ENCODE measurements at regions not wholly inside any gene's neighbourhood (a gene's known extent, or its start where the extent isn't known, plus 50 kb on each side); places are given as distances from the start of the nearest gene placed in this dataset.

DNA sequence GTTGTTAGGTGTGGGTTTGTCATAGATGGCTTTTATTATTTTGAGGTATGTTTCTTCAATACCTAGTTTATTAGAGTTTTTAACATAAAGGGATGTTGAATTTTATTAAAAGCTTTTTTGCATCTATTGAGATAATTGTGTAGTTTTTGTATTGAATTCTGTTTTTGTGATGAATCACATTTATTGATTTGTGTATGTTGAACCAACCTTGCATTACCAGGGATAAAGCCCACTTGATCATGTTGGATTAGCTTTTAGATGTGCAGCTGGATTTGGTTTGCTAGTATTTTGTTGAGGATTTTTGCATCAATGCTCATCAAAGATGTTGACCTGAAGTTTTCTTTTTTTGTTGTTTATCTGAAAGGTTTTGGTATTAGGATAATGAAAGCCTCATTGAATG, 328.2 kb downstream of the ADCYAP1 start:
- DNase-seq (ENCODE audit: low read depth) = no peak
- TF ChIP-seq, protein P1, sequence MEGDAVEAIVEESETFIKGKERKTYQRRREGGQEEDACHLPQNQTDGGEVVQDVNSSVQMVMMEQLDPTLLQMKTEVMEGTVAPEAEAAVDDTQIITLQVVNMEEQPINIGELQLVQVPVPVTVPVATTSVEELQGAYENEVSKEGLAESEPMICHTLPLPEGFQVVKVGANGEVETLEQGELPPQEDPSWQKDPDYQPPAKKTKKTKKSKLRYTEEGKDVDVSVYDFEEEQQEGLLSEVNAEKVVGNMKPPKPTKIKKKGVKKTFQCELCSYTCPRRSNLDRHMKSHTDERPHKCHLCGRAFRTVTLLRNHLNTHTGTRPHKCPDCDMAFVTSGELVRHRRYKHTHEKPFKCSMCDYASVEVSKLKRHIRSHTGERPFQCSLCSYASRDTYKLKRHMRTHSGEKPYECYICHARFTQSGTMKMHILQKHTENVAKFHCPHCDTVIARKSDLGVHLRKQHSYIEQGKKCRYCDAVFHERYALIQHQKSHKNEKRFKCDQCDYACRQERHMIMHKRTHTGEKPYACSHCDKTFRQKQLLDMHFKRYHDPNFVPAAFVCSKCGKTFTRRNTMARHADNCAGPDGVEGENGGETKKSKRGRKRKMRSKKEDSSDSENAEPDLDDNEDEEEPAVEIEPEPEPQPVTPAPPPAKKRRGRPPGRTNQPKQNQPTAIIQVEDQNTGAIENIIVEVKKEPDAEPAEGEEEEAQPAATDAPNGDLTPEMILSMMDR (IDR thresholded peaks at IDR 0.05; ENCODE audit: control insufficient read depth, insufficient read depth, low read depth, low read length, missing control alignments) = no peak
- no peak overlapping the region for H3K4me3 ChIP-seq (ENCODE audit: control insufficient read depth, low read depth, low read length)

DNA sequence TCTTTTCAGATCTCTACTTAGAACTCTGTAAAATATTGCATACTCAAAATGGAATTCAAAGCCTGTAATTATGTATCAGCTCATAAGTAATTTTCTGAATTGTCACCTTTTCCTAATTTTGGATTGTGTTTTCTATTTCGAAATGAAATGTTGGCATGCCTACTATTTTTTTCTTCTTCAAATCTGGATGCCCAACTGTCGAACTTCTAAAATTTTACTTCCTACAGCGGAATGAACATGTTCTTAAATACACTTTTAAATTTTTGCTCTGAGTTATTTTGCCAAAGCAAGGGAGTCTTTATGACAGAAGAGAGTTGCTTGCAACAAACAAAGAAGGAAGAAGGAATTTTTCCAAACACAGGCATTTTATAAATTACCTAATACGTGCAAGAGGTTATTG, 336.0 kb downstream of the ADCYAP1 start:
- H3K4me3 ChIP-seq (ENCODE audit: control insufficient read depth, low read depth, low read length) = no peak overlapping the region
- no peak for DNase-seq (ENCODE audit: low read depth)
- TF ChIP-seq, protein P1 (IDR thresholded peaks at IDR 0.05; ENCODE audit: control insufficient read depth, insufficient read depth, low read depth, low read length, missing control alignments) = no peak

DNA sequence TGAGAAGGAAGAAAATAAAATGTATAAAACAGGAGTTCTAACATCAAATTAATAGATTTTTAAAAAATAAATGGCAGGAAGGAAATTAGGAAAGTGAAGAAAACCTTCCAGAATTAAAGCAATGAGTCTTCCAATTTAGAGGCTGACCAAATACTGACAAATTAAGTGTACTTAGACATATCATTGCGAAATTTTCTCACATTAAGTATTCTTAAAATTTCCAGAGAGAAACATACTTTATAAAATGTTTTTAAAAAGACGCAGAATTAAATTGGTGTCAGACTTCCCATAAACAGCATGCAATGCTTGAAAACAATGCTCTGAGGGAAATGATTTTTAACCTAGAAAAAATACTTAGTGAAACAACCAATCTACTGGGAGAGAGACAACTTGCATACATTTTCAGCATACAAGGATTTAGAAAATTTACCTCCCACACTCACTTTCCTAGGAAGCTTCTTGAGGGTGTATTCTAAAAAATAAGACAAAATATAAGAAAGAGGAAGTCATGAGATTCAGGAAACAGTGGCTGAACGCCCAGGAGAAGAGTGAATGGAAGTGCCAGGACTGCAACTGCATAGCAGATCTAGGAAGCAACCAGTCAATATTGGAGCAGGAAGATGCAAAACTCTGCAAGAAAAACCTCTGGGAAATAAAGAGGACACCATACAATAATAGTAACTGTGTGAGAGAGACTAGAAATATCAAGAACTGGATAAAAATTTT, 339.9 kb downstream of the ADCYAP1 start:
- H3K4me3 ChIP-seq (ENCODE audit: control insufficient read depth, low read depth, low read length) = no peak overlapping the region
- no peak for DNase-seq (ENCODE audit: low read depth)
- TF ChIP-seq, protein P1 (IDR thresholded peaks at IDR 0.05; ENCODE audit: control insufficient read depth, insufficient read depth, low read depth, low read length, missing control alignments) = no peak

DNA sequence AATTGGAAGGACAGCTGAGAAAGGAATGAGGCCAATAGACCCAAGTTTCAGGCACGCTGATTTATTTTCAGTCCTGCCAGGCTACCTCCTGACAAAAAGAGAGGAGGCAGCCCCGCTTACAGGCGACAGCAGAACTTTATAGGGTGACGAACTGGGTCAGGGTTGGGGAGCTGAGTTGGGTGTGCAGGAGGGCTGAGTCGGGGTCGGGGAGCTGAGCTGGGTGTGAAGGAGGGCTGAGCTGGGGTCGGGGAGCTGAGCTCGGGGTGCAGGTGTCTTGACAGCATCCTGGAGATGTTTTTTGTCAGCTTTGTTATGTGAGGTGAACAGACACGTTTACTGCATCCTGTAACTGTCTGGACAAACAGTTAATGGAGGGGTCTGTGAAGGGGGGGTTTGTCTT, 342.2 kb downstream of the ADCYAP1 start:
- H3K4me3 ChIP-seq (ENCODE audit: control insufficient read depth, low read depth, low read length) = no peak overlapping the region
- TF ChIP-seq, protein P1 (IDR thresholded peaks at IDR 0.05; ENCODE audit: control insufficient read depth, insufficient read depth, low read depth, low read length, missing control alignments) = no peak
- DNase-seq (ENCODE audit: low read depth) = no peak

DNA sequence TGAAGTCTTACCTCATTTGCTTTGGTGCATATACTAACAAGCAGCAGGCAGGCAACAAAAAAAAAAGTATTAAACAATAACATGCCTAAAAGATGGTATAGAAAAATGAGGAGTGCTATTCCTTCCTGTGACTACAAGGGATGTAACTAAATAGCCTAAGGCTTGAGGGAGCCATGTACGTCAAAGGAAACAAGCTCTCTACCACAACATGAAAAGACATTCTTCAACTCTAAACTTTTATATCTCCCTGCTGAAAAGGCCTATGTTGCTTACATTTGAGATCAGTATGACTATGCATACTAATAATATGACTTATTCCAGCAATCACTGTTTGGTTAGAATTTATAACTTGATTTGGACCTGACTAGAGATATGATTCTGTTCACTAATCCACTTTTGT, 347.9 kb downstream of the ADCYAP1 start:
- TF ChIP-seq, protein P1 (IDR thresholded peaks at IDR 0.05; ENCODE audit: control insufficient read depth, insufficient read depth, low read depth, low read length, missing control alignments) = no peak
- DNase-seq (ENCODE audit: low read depth) = no peak
- no peak overlapping the region for H3K4me3 ChIP-seq (ENCODE audit: control insufficient read depth, low read depth, low read length)

DNA sequence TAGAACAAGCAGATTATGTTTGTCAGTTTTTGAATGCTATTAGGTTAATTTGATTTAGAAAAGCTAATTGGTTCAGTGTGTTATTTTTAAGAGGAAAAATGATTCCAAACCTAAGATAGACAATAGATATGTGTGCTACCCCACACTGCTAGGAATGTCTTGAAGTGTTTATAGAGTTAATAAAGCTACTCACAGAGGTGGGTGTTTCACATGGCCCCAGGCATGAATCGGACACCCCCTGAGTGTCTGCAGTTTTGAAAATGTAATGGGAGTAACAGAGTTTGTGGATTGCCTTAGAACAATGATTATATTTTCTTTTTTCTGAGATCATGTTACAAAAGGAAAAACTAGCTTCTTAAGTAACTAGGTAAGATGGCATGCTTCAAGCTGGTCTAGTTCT, 348.3 kb downstream of the ADCYAP1 start:
- TF ChIP-seq, protein P1 (IDR thresholded peaks at IDR 0.05; ENCODE audit: control insufficient read depth, insufficient read depth, low read depth, low read length, missing control alignments) = no peak
- no peak for DNase-seq (ENCODE audit: low read depth)
- no peak overlapping the region for H3K4me3 ChIP-seq (ENCODE audit: control insufficient read depth, low read depth, low read length)

Data from AG09309 (cell line).